Bronchial epithelial cell (primary cell): ENCODE measurements at regions not wholly inside any gene's neighbourhood (a gene's known extent, or its start where the extent isn't known, plus 50 kb on each side); places are given as distances from the start of the nearest gene placed in this dataset.

Source experiments
- DNase-seq: peaks from one replicate; pipeline ENCODE4 v3.0.0-alpha.2; 2010; ENCODE audit warnings: low read depth
- FAIRE-seq: peaks from 2 replicates; lab custom pipeline; 2011; peaks lifted over from hg19 to GRCh38; lab: Jason Lieb, UNC
- H3K27me3 ChIP-seq: 2 replicates; pipeline ENCODE4 v1.5.1; 2011; ENCODE audit warnings: low read length; ENCODE audit not compliant: control insufficient read depth, insufficient read depth
- H3K36me3 ChIP-seq: 2 replicates; pipeline ENCODE4 v1.5.1; 2011; ENCODE audit warnings: low read length; ENCODE audit not compliant: control insufficient read depth, insufficient read depth
- H3K4me3 ChIP-seq: 2 replicates; pipeline ENCODE4 v1.5.1; 2011; ENCODE audit warnings: mild to moderate bottlenecking, low read depth, low read length, control low read depth
- CTCF ChIP-seq: IDR thresholded peaks from 2 replicates; pipeline ENCODE4 v1.5.1; 2011; ENCODE audit warnings: mild to moderate bottlenecking, moderate library complexity, low read length, control low read depth, inconsistent platforms; ENCODE audit not compliant: insufficient read depth, severe bottlenecking

- DNase-seq (no peak), FAIRE-seq (no peak)
- H3K27me3 ChIP-seq, result no peaks in the 10 kb centered on the region
- H3K36me3 ChIP-seq, result no peaks in the 10 kb centered on the region
- no peak overlapping the region for H3K4me3 ChIP-seq
- no peak for TF ChIP-seq CTCF
Measured at GRCh38 chr7:83832009-83832408, 183.1 kb upstream of the SEMA3E start.

GRCh38 chr7:83827036-83827435, 178.1 kb upstream of the SEMA3E start:
- FAIRE-seq (no peak), DNase-seq (no peak)
- TF ChIP-seq CTCF, result no peak
- Histone ChIP-seq H3K36me3 (no peaks in the 10 kb centered on the region), H3K4me3 (no peak overlapping the region), H3K27me3 (no peaks in the 10 kb centered on the region)

- no peak overlapping the region for H3K4me3 ChIP-seq
- FAIRE-seq (no peak), DNase-seq (peak; percentile 84)
- no peaks in the 10 kb centered on the region for H3K36me3 ChIP-seq
- H3K27me3 ChIP-seq, result no peaks in the 10 kb centered on the region
- no peak for TF ChIP-seq CTCF
Measured at GRCh38 chr7:83824214-83824613, 175.3 kb upstream of the SEMA3E start.

- TF ChIP-seq CTCF, result no peak
- Histone ChIP-seq H3K4me3 (no peak overlapping the region), H3K36me3 (no peaks in the 10 kb centered on the region), H3K27me3 (no peaks in the 10 kb centered on the region)
- FAIRE-seq, result no peak
- peak; percentile 44 for DNase-seq
Measured at GRCh38 chr7:83821866-83822265, 172.9 kb upstream of the SEMA3E start.

GRCh38 chr7:83820641-83821040, 171.7 kb upstream of the SEMA3E start:
- Histone ChIP-seq H3K4me3 (no peak overlapping the region), H3K27me3 (no peaks in the 10 kb centered on the region), H3K36me3 (no peaks in the 10 kb centered on the region)
- no peak for TF ChIP-seq CTCF
- DNase-seq (peak; percentile 7), FAIRE-seq (no peak)

- no peak overlapping the region for H3K4me3 ChIP-seq
- FAIRE-seq (no peak), DNase-seq (no peak)
- no peaks in the 10 kb centered on the region for H3K36me3 ChIP-seq
- TF ChIP-seq CTCF, result no peak
- H3K27me3 ChIP-seq, result no peaks in the 10 kb centered on the region
Measured at GRCh38 chr7:83819911-83820310, 171.0 kb upstream of the SEMA3E start.
